Fibroblast of skin of abdomen (primary cell): ENCODE measurements at regions not wholly inside any gene's neighbourhood (a gene's known extent, or its start where the extent isn't known, plus 50 kb on each side); places are given as distances from the start of the nearest gene placed in this dataset.

Source experiments
- DNase-seq: peaks from one replicate; pipeline ENCODE4 v3.0.0-alpha.2; 2013

- no peak for DNase-seq
Measured at GRCh38 chrX:137483554-137483953, 82.4 kb upstream of the ZIC3 start.

GRCh38 chrX:137482136-137482535 lies 83.8 kb upstream of the ZIC3 start:
- DNase-seq, result no peak

GRCh38 chrX:137479386-137479785 lies 86.5 kb upstream of the ZIC3 start:
- no peak for DNase-seq

DNA sequence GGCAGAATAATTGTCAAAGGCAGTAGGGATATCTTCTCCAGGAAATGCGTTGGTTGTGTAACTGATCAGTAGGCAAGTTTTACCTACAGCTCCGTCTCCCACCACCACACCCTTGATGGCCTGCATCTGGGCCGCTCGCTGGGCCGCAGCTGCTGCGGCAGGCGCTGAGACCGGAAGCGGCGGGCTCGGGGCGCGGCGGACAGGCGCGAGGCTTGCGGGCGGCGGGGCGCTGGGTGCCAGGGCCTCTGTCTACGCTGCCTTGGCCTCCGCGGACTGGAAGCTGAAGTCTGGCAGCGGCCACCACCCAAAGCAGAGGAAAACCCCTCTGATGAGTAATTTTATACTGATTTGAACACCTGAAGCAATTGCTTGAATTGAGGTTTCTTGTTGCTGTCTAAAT lies 124.2 kb upstream of the ZIC3 start:
- DNase-seq, result no peak

DNA sequence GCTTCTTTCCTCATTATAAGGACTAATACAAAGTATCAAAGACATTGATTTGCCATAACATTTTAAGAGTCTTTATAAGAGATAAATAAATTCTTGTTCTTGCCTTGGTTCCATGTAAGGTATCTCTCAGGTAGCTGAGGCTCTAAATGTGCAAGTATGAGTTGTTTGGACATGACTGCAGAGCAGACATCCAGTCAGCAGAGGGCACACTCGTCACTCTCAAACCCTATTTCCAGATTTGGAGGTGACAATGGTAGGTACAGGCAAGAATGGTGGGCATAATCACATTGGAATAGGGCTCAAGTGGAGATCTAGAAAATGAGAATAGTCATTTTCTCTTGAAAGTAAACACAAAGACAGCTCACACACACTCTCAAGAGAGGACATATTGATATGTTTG lies 133.3 kb upstream of the ZIC3 start:
- no peak for DNase-seq

DNA sequence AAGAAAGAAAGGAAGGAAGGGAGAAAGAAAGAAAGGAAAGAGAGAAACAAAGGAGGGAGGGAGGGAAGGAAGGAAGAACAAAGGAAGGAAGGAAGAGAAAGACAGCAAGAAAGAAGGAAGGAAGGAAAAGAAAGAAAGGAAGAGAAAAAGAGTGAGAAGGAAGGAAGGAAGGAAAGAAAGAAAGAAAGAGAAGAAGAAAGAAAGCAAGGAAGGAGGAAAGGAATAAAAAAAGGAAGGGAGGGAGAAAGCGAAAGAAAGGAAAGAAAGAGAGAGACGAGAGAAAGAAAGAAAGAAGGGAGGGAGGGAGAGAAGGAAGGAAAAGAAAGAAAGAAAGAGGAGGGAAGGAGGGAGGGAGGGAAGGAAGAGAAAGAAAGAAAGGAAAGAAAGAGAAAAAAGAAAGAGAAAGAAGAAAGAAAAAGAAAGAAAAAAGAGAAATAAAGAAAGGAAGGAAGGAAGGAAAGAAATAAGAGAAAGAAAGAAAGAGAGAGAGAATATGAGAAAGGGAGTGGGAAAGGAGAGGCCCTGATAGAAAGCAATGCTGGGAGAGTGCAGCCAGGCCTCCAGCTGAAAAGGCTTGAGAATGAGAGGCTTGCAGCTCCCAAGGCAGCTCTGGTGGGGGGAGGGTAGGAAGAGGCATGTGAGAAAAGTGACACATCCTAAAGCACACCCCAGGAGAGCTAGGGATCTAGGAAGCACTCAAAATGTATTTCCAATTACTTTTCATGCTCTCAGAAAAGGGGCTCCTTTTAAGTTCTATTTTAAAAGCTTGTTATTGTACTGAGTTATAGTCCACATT lies 134.0 kb upstream of the ZIC3 start:
- no peak for DNase-seq

DNA sequence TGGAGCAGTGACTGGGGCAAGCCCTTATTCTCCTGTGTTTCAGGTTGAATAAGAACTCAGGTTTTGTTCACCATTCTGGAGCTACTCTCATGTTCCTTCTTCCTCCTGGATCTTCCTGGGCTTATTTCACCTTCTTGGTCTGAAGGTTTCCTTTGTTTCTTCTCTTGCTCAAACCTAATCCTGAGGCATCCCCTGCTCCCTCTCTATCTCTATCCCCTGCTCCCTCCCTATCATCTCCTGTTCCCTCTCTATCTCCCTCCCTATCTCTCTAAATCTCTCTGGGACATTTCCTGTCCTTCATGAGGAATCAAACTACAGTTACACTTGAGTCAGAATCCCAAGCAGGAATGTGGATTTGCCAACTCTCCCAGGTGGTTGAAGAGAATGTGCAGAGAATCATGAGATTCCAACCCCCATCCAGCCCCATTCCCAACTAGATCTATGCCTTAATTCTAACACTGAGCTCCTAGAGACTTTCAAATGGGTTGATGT lies 134.9 kb upstream of the ZIC3 start:
- no peak for DNase-seq

DNA sequence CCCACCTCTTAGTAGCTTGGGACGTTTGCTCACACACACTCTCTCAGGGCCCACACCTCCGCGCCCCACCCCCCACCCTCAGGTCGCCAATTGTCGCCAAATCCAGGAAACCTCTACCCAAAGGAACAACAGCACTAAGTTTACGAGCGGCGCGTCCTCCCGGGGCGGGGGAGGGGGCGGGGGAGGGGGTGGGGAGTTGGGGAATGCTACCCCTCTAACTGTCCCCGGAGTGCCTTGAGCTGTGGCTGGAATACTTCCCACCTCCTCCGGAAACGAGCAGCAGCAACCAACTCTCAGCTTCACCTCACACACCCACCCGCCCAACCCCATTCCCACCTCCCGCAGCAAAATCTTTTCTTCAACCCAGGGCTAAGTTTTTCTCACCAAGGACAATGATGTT lies 135.6 kb upstream of the ZIC3 start:
- DNase-seq, result no peak

DNA sequence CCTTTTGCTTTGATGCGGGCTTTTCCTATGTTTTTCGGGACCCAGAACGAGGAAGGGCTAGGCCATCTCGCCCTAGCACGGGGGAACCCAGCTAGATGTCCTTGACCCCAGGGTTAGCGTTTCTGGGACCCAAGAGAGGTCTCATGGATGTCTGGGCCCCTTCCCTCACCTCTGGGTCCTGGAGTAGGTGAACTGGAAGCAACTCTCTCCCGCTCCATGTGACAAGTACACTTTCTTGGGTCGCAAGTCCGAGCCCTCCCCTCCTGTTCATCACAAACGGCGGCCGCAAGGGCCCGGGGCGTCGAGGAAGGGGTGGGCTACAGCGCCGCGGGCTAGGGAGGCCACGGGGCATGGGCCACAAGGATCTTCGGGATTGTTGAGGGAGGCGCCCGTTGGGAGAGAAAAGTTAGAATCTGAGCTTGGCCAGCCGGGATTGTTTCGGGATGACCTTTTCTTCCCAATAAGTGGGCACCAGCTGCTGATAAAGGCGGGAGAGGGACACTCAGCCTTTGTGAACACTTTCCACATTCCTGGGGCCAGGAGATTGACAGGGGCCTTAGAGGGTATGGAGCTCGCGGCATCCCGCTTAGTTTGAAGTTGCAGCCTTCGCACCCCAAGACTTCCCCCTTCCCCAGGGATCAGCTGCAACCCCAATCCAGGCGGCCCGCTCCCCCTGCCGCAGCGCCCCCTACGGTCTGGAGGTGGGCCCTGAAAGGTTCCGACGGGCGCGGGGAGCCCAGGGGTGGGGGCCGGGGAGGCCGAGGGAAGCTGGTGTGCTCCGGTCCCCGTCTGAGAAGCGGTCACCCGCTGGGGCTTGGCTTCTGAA lies 136.9 kb upstream of the ZIC3 start:
- no peak for DNase-seq

- DNase-seq, result no peak
Measured at GRCh38 chrX:137428221-137428661, 137.7 kb upstream of the ZIC3 start.

DNA sequence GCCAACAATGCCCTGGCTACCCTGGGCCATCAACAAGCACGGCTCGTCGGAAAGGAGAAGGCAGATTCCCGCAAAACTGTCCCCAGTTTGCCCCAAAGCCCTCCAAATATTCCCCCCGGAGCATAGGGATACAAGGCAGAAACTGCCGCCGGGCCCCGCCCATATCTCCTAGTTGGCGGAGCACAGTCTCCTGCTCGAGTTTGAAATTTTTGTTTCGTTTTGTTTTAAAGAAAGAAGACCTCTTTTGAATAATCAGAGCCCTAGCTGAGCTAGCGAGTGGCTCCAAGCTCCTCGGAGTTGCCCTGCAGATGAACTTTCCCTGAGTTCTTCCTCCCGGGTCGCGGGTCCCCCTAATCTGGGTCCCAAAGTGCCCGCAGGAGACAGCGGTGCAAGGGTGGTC lies 138.1 kb upstream of the ZIC3 start:
- no peak for DNase-seq

GRCh38 chrX:137427426-137427778 lies 138.5 kb upstream of the ZIC3 start:
- DNase-seq, result no peak

DNA sequence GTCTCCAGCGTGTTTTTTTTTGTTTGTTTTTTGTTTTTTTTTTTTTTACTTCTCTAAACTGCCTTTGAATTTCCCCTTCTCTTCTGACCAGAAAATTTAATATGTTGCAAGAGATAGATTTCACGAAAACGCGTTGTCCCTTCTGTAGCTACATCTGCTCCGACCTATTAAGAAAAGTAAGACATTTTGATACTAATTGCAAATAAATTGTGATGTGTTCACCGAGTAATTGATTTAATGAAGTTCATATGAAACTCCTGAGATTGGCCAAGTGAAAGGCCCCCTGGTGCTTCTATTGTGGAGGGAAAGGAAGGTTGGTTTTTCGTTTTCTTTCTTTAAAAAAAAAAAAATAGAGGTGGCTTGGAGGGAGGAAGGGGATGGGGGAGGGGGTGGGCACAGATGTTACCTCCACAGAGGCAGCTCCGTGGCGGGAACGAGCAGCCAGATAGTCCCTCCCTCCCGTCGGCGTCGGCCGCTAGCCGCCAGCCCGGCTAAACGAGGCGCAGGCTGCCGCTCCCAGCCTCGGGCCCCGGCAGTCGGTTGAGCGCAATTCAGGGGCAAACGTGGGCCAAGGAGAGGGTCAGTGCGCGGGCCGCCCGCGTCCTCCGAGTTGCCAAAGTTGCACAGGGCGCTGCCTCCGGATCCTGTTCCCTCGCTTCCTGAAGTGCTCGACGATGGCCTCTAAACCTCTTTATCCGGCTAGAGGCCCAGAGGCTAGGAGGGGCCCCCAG lies 139.1 kb upstream of the ZIC3 start:
- DNase-seq, result no peak

GRCh38 chrX:137425986-137426385 lies 139.9 kb upstream of the ZIC3 start:
- DNase-seq, result no peak

GRCh38 chrX:137425273-137425902 lies 140.5 kb upstream of the ZIC3 start:
- no peak for DNase-seq

DNA sequence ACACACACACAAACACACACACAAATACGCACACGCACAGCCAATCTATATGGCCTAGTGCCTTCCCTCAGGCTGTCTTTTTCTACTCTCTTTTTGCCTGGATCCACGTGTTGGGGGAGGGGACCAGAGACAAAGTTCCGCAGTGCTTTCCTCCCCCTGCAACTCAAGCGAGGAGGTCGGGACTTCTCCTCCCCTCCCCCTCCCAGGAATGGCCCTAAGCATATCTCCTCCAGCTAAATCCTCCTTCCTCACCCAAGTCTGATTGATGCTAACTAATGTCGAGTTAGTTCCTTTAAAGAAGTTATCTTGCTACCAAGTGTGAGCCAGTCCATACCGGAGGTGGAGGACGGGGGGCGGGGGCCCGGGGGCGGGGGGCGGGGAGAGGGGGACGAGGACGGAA lies 141.2 kb upstream of the ZIC3 start:
- no peak for DNase-seq

- DNase-seq, result no peak
Measured at GRCh38 chrX:137423241-137423640, 142.7 kb upstream of the ZIC3 start.

DNA sequence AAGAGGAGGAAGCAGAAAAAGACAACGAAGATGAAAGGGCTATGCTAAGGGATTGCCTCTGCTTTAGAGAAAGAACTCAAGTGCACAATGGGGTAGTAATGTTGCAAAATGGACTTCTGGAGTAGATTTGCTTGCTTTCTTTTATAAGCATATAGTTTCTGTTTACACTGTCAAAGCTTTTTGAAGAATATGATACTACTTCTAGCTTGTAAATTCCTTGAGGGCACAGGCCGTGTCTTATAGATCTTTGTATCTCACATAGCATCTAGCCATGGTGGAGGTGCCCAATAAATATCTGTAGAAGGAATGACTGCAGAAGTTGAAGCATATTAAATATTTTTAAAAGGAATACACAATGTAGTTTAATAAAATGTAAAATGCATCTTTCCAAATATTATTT lies 147.8 kb upstream of the ZIC3 start:
- DNase-seq, result no peak

- no peak for DNase-seq
Measured at GRCh38 chrX:137413190-137413589, 152.7 kb upstream of the ZIC3 start.

DNA sequence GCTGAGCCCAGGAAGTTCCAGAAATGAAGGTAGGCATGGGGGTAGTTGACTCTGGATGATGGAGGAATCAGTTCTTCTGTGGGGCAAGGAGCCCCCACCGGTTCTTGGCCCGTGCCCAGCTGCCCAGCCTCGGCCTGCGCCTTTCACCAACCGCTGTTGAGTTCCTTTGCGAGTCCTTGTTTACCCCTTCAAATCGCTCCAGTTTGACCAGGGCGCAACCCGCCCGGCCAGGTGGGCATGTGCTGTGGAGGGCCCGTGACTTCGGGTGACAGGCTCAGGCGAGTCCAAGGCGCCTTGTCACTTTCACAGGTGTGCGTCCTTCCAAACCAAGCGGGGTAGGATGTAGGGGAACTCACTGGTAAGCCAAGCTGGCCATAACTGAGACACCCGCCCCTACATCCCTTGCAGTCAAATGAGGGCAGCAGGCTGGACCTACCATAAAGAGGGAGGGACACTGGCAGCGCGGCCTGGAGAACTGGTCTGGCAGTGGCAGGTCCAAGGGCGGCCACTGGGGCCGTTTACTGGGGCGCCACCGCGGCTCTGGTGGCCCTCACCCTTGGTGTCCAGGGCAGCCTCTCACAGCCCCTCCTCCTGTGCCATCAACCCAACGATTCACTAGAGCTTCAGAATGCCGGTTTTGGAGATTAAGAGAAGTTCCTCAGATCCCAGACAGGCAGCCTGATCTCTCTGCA lies 160.3 kb upstream of the ZIC3 start:
- DNase-seq, result no peak

GRCh38 chrX:137401092-137401491 lies 164.8 kb upstream of the ZIC3 start:
- no peak for DNase-seq

DNA sequence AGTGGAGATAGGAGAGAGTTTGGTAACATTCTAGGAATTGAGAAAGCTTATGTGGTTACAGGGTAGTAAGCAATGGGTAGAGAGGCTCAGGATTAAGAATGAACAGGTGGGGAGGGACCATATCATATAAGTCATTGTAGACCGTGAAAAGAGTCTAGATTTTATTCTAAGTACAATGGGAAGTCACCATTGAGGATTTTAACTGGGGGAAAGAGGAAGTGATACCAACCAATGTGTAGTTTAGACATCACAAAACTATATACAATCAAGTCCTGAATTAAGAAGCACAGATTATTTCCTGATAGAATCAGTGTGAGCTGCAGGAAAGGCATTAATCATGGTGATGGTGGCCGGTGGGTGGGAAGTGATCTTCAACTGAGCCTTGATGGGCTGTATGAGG lies 178.3 kb upstream of the ZIC3 start:
- DNase-seq, result no peak
